T-helper 1 cell treated with Interleukin-12 subunit alpha and Interleukin-12 subunit beta and Interleukin-4 antibody, amounts not matched to agents 30 ng/mL and 1 ng/mL, for 36 hours (primary cell): ENCODE measurements at regions not wholly inside any gene's neighbourhood (a gene's known extent, or its start where the extent isn't known, plus 50 kb on each side); places are given as distances from the start of the nearest gene placed in this dataset.

Source experiments
- intact Hi-C: fragments of 100-400 bp; cut with micrococcal nuclease; formaldehyde crosslinking; loops from one replicate; pipeline ENCODE4 v1.15.1; 2024

DNA sequence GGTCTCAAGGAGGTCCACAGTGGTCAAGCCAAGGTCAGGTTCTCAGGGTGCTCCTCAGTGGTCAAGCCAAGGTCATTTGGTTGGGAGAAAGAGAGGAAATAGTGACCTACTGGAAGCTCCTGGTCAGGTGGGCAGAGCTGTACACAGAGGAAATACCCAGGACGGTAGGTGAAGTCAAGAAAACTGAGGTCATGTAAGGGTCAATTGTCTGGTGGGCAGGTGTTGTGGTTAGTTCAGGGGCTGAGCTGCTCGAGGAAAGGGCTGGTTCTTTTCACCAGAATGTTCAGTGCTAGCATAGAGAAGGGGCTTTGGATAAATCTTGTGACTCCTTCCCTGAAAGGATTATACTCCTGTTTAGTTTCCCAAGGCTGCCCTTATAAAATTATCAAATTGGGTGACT lies 540.5 kb downstream of the VRK1 start:
- intact Hi-C loops: no loop called here

DNA sequence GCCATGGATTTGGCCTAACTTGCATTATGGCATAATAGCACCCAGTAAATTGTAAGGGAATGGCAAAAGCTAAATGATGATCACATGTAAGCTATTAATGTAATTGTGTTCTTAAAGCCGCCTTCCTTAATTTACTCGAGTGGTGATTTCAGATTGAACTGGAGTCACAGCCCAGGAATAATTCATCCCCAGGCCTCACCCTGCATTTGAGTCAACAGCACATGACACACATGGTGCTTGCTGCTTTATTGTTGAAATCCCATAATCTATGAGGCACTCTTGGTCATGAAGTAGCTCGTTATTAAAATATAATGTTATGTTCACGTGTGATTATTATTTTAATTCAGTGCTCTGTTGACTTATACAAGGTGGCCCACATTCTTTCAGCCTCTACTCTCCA lies 547.5 kb downstream of the VRK1 start:
- intact Hi-C loops: no loop called here

DNA sequence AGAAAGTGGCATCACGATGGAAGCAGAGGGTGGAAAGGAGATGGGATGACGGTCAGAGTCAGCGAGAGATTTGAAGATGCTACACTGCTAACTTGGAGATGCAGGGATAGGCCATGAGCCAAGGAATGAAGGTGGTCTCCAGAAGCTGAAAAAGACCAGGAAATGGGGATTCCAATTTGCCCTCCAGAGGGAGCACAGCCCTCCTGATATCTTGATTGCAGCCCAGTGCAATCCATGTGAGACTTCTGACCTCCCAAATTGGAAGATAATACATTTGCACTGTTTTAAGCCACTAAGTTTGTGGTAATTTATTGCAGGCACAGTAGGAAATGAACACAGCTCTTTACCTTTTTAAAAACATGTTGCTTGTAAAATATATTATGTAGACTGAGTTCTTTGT lies 549.5 kb downstream of the VRK1 start:
- intact Hi-C loops: no loop called here

- intact Hi-C loops: no loop called here
Observed at GRCh38 chr14:97349463-97349862, 552.3 kb downstream of the VRK1 start.

DNA sequence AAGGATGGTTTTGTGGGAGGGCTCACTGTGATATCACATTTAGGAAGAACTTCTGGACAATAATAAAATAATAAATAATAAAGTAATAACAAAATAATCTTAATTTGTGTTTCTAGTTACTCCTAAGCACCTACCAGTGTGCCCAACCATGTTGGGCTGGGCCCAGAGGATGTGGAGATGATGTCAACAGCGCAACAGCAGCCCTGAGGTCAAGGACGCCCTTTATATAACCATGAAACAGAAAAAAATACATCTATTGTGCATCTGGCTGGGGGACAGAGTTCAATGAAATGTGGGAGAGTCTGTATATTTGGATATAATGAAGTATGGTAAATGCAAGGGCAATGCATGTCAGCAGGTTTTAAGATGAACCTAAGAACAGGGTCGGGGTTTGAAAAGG lies 552.8 kb downstream of the VRK1 start:
- intact Hi-C loops: no loop called here

DNA sequence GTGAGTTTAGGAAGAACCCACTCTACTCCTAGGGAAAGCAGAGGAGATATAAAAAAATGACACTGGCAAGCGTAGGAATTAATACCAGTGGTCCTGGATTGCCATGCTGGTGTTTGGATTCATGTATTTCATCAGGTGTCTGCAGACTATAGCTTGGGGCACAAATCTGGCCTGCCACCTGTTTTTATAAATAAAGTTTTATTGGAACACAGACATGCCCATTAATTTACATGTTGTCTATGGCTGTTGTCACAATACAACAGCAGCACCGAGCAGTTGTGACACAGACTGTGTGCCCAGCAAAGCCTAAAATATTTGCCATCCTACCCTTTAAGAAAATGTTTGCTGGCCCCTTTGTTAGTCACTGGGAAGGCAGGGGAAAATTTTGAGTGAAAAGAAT lies 553.2 kb downstream of the VRK1 start:
- intact Hi-C loops: no loop called here

DNA sequence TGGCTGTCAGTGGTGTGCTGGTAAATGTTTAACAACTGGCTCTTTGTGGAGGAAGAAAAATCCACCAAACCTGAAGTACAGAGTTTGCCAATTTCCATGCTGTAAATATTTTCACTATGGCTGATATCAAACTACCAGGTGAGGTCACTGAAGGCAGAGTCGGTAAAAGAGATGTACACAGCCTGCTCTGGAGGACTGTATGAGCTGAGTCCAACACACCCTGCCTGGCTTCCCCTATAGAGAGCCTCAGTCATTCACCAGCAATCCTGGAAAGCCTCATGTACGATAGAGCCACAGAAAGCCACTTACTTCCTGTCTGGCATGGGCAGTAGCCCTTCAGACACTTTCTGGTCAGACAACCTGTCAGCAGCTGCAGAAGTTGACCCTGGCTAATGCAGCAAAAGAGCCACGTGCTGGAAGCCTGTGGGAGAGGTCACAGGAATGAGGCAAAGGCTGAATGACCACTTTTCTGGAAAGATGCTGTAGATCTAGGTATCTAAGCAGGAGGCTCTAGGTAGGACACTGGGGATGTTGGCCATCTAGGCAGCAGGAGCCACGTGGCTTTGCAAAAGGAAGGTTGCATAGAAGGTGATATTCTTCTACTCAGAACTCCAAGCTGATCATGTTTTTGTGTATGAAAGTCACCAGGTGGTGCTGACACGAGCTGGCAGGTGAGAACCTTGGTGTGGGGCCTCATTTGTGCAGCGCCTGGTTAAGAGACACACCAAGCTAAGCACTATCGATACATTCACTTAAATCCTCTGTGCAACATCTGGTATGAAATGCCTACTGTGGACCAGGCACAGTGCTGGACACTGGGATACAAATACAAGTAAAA lies 553.9 kb downstream of the VRK1 start:
- intact Hi-C loops: no loop called here

- intact Hi-C loops: no loop called here
Observed at GRCh38 chr14:97353102-97353501, 555.9 kb downstream of the VRK1 start.

DNA sequence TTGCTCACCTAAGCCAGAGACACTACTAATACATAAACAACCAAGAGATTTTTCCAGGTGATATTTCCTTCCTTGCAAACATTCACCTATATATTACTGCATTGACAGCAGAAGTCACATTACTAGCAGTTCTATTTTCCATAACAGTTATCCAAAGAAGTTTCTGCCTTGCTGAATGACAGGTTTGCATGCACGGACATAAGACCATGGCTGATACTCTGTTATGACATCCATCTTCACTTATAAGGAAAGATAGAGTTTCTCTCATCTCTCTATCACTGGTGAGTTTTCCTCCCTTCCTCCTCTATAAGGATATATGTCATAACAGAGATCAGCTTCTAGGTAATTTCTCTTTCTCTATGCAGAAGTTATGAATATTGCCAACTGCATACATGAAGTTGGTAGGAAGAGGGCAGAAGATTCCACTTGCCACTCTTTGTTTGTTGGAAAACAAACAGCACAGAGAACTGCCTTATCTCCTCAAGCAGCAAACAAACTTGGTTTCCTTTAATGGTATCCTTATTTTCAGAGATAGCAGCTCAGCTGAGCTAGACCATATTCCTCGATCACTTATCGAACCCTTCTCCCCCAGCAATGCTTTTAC lies 557.0 kb downstream of the VRK1 start:
- intact Hi-C loops: no loop called here

- intact Hi-C loops: no loop called here
Observed at GRCh38 chr14:97359341-97359740, 562.2 kb downstream of the VRK1 start.

- intact Hi-C loops: no loop called here
Observed at GRCh38 chr14:97361181-97361580, 564.0 kb downstream of the VRK1 start.

DNA sequence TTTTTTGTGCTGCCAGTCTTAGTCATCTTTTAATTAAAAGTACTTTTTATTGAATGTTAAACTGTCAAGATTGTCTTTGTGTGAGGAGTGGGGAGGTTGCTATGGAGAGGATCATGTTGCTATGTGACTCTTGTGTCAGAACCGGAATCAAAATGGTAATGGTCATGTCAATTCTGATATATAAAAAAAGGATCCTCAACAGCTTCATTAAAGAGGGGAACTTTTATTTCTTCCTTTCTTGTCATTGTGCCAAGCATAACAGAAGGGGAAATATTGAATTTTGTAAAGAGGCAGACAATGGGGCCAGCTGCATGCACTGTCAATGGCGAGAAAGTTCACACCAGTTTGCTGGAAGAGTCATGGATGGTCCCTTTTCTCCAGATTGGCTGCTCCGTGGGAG lies 564.8 kb downstream of the VRK1 start:
- intact Hi-C loops: no loop called here

- intact Hi-C loops: no loop called here
Observed at GRCh38 chr14:97366400-97366799, 569.2 kb downstream of the VRK1 start.

GRCh38 chr14:97367278-97367677 lies 570.1 kb downstream of the VRK1 start:
- intact Hi-C loops: no loop called here

GRCh38 chr14:97368049-97368448 lies 570.9 kb downstream of the VRK1 start:
- intact Hi-C loops: no loop called here

GRCh38 chr14:97368900-97369564 lies 571.9 kb downstream of the VRK1 start:
- intact Hi-C loops: no loop called here

GRCh38 chr14:97369901-97370300 lies 572.7 kb downstream of the VRK1 start:
- intact Hi-C loops: no loop called here

DNA sequence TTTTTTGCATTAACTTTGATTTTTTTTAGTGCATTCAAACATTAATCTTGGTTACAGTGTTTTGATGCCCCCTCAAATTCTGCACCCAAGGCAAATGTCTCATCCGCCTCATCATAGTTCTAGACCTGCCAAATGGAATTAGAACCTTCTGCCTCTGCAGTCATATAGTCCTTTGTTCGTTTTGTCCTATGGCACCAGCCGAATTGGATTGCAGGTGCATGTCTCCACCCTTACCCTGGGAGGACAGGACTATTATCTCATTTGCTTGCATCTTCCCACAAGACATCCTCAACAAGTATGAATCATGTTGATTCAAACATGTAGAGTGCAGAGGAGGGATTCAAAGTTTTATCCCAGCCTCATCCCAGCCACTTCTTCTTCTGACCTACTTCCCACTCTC lies 579.1 kb downstream of the VRK1 start:
- intact Hi-C loops: no loop called here

- intact Hi-C loops: no loop called here
Observed at GRCh38 chr14:97377550-97377949, 580.4 kb downstream of the VRK1 start.

DNA sequence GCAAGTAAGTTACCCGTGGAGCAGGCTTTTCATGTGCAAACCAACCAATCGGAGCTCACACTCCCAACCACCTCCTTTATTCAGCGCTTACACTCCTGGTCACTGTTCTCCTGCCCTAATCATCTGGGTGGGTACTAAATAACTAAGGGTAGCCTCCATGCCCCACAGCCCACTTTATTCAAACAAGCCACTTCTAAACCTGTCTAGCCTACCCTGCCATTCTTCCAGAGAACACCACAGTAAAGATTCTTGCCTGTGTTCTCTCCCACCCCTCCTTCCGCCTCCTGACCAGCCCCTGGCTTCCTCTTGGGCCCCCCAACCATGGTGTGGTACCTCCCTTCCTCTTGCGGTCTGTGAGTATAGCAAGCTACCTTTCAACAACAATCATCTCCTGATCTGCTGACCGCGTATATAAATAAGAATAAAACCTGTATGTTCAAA lies 581.9 kb downstream of the VRK1 start:
- intact Hi-C loops: no loop called here

GRCh38 chr14:97380539-97380941 lies 583.4 kb downstream of the VRK1 start:
- intact Hi-C loops: loop anchor here (1.0 kb wide), 1 partner anchor 77 kb away; no protein-coding TSS in a partner anchor

DNA sequence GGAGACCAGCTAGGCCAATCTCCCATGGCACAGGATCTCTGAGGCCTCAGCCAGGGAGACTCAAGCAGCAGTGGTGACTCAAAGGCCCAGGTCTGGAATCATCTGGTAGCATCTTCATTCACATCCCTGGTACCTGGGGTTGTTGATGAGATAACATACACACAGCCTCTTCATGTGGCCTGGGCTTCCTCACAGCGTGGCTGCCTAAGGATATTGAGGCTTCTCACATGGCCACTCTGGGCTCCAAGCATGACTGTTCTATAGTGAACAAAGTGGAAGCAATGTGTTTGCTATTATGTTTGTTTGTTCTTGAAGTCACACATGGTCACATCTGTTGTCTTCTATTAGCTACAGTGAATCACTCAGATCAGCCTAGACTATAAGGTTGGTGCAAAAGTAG lies 584.1 kb downstream of the VRK1 start:
- intact Hi-C loops: loop anchor here (1.0 kb wide), 1 partner anchor 28 kb away; no protein-coding TSS in a partner anchor
